HG03064 (cell line): ENCODE measurements at regions not wholly inside any gene's neighbourhood (a gene's known extent, or its start where the extent isn't known, plus 50 kb on each side); places are given as distances from the start of the nearest gene placed in this dataset.
"Not testable (repeated sequence)": the region's sequence is repeated elsewhere in the genome, so short reads cannot be mapped to it uniquely, and the experiment has no call there.

Experiments
- ATAC-seq: cut with Tn5 transposase; IDR thresholded peaks from one replicate; pipeline ENCODE4 v1.9.1; 2021; ENCODE audit warnings: low read depth; ENCODE audit not compliant: unreplicated experiment

DNA sequence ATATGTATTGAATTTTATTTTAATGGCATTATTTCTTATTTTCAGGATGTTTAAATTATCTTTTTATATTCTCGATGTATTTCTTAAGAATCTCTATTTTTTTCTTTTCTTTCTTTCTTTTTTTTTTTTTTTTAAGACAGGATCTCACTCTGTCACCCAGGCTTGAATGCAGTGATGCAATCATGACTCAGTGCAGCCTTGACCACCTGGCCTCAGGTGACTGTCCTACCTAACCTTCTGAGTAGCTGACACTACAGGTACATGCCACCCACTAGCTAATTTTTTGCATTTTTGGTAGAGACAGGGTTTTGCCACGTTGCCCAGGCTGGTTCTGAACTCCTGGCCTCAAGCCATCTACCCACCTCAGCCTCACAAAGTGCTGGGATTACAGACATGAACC lies 143.8 kb upstream of the LAMA2 start:
- ATAC-seq, result no peak

DNA sequence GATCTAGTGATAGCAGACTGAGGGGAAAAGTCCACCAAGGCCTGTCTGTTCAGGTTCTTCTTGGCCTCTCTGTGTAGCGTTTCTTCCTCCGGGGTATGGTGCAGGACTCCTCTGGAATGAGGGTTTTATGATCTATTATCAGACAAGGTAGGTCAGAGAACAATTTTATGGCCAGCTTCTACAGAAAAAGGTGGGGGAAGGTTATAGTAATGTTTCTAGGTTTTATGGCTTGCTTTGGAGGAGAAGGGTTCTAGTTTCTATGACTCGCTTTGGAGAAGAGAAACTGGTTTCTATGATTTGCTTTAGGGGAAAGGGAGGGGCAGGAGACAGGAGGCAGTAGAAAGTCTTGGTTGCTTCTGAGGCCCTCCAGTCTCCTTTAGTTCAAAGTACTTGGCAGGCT lies 144.8 kb upstream of the LAMA2 start:
- ATAC-seq, result no peak

DNA sequence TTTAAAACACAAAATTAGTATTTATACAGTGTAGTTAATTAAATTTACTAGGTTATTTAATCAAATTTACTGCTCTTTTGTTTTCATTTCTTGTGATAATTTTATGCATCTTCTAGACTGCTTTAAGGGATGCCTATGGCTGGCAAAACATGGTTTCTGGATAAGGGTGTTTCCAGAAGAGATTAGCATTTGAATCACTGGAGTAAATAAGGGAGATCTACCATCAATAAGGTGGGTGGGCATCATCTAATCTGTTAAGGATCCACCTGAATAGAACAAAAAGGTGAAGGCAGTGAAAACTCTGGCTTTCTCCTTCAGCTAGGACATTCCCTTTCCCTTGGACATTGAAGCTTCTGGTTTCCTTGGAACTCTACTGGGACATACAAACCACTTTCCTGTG lies 146.2 kb upstream of the LAMA2 start:
- no peak for ATAC-seq

DNA sequence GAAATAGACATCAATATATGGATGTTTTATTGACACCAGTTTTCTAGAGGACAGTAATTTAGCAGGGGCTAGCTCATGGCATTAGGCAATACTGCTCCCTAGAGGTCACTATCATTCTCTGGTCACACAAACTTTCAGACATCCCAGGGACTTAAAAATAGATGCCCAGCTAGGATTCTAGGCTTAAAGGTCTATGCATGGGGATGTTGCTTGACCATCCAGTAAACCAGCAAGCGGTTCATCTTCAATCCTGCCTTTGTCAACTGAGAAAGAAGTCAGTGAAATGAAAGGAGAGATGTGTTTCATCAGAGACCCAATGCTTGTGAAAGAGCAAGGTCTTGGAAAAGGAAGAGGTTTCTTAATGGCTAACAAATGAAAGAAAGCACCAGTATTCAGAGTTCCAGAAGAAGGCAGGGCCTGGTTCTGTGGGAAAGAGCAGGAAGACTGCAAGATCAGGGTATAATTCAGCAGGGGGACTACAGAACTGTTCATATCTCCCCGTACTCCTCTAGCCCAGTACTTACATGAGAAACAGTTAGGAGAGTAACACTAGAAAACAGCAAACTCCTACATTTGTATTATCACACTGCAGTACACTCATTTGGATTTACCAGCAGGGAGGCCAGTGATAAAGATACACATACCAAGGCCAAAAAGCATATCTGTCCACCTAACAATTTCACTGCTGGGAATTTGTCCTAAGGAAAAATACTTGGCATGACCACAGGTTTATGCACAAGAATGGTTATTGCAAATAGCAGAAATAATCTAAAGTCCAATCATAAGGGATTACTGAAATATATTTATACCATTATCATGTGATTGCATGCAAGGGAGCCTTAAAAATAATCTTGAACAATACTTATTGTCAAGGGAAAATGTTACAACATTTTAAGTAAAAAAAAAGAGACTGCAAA lies 151.4 kb upstream of the LAMA2 start:
- ATAC-seq, result no peak

DNA sequence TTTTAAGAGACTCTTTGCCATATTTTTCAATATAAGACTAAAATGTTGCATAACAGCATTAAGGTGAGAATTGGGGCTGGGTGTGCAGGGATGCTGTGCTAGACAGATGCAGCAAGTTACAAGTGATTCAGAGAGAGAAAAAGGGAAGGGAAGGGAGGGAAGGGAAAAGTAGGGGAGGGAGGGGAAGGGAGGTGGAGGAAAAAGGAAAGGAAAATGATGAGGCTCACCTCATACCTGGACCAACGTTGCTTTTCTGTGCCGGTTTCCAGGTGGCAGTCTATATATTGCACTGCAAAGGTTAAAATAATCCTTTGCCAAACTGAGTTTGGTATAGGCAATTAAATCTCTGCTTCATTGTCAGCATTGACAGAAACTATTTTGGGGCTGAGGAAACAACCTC lies 155.4 kb upstream of the LAMA2 start:
- no peak for ATAC-seq

DNA sequence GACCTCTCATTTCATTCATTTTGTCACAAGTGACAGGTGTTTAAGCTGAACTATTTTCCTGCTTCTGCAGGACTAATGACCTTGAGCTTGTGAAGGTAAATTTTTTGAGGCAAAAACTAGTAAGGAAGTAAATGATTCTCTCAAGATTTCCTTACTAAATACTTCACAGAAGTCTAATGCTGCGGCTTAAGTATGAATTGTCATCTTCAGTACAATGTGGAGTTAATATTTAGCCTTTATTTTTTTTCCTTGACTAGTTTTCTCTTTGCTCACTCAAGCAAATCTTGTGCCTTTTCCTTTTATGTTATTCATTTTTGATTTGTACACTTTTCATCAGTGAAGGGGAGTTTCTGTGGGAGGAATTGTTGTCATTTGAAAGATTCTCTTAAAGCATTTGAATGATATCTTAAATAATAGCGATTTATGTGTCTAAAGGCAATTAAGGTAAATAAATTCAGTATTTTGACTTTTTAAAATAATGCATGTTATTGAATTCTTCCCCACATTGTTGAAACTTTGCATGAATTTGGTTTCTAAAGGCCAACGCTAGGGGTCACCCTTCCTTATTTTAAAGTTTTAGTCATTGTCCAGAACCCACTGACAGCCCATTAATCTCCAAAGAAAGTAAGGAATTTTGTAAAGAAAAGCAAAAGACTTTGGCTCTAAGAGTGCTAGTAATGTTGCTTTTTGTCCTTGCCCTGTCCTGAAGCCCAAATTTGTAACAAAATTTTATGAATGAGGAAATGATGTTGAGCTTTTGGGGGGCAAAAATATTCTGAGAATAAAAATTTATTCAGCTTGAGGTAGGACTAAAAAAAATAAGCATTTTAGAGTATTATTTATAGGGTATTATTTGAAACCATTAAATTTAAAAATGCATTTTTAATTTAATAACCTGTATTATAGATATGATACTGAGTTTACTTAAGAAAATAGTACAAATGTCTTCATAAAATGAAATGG lies 157.4 kb upstream of the LAMA2 start:
- ATAC-seq, result no peak

DNA sequence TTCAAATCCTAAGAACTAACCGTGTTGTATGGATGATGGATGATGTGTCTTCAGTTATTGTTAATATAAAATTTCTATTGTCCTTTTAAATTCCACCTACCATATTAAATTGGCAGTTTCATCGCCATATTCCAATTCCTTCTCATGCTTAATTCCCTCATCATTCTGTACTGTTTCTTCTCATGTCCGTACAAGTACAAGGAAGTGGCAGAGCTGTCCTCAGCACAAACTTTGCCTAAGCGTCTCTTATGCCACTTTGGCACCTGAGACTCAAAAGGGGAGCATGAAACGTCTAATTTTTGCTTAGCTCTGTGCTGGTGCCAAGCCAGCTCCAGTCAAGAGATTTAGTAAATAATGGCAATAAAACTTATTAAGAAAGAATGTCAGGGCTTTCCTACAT lies 158.2 kb upstream of the LAMA2 start:
- no peak for ATAC-seq

DNA sequence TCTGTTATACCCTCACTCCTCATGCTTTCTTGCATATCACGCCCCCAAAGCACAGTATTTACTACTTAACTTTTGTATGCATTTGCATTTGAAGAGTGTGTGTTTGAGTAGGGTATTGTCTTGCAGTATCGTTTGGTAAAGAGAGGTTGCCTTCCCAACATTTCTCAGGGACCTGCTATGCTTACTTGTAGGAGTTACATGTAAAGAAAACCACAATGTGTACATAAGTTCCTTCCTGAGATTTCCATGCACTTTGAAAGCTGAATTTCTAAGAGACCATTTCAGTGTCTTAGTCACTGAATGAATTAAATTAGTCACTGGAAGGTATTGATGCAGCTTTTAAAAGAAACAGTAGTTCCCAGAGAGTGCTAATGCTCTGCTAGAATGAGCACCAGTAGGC lies 159.3 kb upstream of the LAMA2 start:
- no peak for ATAC-seq

DNA sequence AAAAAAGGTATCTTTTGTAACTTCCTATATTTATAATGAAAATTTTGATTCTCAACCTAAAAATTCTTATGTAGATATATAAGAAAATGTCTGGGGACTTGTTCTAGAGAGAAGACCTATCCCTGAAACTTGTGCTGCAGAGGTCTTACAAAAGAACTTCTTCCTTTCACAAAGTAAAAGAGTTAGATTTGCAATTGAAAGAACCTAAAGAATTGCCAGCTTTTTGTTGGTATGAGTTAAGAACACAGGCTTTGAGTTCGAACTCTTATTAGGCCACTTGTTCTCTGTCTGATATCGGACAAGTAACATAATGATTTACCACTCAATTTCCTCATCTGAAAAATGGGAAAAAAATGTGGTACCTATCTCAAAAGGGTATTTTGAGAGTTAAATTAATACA lies 162.0 kb upstream of the LAMA2 start:
- no peak for ATAC-seq

DNA sequence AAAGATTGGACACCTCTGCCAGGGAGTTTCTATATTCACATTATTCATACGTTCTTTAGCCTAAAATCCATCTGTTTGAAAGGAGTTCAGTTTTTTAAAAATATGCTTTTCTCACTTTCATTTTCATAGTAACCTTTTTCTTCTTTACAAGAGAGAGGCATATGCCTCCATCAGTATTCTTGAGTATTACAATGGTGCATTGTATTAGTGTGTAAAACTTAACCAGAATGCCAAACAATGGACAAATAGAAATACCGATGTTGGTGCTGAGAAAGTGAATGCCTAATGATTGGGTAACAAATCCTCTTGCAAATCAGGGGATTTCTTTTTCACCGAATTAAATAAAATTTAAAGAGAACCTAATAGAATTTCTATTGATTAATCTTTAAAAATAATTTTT lies 163.2 kb upstream of the LAMA2 start:
- no peak for ATAC-seq

DNA sequence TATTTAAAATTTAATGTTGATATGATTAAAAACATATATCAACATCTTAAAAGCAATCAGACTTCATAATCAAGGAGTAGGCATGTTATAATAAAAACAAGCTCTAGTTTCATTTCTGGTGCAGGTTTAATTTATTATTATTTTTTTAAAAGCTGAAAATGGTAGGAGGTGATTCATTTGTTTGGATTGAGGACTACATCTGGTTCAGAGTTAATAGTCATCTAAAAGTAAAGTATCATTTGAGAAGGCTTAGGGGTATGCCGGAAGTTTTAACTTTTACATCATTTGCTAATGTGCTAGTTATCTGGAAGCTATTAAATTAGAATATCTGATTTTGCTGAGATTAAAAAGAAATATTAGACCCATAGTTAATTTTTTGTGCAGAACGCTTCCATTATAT lies 169.5 kb upstream of the LAMA2 start:
- ATAC-seq, result no peak

DNA sequence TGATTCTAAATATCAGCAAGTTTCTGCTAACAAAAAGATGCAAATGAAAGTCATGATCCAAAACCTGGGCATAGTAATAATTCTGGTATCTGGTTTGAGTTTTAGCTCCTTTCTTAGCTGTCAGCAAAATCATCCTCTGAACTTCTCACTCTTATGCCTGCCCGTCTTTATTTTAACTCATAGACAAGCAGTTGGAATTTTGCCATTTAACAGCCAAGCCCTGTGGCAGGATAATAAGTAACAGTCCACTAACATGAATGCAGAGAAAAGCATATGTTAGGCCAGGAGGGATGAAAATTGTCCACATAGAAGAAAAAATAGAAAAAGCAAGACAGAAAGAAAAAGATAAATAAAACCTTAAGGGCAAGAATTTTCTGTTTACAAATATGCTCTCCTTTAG lies 170.0 kb upstream of the LAMA2 start:
- ATAC-seq, result no peak

DNA sequence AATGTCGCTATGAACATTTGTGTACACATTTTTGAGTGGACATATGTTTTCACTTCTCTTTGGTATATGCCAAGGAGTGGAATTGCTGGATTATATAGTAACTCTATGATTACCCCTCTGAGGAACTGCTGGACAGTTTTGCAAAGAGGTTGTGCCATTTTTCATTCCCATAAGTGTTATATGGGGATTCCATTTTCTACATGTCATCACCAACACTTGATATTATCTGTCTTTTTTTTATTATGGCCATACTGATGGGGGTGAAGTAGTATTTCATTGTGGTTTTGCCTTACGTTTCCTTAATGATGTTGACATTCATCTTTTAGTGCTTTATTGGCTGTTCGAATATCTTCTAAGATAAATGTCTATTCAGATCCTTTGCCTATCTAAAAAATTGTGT lies 171.8 kb upstream of the LAMA2 start:
- no peak for ATAC-seq

DNA sequence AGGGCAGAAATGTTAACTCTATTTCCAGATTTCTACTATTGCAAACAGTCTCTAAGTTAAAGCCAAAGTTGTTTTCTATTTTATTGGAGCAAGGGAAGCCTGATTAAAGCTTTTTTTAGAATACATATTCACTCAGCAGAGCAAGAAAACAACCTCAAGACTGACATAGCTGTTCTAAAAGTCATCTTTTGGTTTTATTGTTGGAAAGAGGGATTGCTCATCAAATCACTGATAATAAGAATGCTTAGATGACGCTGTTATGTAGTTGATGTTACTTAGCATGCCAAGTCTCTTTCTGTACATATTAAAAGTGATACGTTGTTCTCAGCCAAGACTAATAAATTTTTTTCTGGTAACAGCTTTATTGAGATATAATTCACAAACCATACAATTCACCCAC lies 172.6 kb upstream of the LAMA2 start:
- ATAC-seq, result no peak

DNA sequence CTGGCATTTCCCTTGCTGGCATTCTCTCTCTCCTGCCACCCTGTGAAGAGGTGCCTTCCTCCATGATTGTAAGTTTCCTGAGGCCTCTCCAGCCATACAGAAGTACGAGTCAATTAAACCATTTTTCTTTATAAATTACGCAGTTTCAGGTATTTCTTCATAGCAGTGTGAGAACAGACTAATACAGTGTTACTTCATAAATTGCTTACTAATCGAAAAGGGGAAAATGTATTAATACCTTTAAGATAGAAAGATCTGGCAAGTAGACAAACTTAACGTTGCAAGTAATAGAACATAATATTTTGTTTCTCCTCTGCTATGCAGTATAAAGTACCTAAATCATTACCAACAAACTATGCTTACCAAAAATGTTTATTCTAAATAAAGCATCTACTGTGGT lies 178.3 kb upstream of the LAMA2 start:
- ATAC-seq, result no peak

DNA sequence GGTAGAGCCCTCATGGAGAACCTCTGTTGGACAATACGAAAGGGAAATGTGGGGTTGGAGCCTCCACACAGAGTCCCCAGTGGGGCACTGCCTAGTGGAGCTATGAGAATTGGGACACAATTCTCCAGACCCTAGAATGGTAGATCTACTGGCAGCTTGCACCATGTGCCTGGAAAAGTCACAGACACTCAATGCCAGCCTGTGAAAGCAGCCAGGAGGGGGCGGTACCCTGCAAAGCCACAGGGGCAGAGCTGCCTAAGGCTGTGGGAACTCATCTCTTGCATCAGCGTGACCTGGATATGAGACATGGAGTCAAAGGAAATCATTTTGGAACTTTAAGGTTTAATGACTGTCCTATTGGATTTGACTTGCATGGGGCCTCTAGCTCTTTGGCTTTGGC lies 179.1 kb upstream of the LAMA2 start:
- ATAC-seq, result not testable (repeated sequence)

DNA sequence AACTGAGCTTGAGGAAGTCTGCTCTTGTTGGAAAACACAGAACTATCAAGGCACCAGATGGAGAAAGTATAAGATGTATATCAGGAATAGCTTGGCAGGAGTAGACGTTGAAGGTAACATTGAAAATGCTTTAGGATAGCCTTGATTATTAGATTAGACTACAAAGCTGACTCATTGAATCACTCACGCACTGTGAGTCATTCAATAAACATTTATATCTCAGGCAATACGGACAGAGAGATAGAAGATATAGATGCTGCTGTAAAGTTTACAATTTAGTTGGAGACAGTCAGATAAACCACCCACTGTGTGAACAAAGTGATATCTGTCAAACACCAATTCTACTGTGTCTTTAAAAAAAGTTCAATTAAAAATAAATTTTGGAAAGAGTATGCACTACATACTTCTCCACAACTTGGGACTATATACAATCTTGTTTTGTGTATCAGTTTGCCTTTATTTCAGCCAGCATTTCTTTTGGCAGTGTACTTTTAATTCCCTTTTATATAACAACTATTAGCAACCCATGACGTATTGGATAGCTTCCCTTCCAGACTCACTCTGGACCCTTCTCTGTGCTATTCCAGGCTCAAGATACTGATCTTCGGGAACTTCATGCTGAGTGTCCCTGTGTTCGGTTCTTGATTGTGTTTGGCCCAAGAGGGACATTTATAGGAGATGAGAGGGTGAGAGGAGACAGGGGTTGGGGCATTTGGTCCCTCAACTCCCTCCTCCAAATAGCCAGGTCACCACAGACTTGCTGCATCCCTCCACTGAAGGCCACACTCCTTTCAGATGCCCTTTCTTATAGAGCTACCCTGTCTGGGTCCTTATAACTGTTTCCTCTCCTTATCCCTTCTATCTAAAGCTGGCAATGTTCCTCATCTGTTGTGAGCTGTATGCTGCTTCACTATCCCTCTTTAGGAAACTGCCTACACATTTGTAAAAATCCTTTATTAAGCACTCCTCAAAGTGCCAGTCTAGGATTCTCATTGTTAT lies 176.6 kb upstream of the PTPRK start:
- no peak for ATAC-seq

DNA sequence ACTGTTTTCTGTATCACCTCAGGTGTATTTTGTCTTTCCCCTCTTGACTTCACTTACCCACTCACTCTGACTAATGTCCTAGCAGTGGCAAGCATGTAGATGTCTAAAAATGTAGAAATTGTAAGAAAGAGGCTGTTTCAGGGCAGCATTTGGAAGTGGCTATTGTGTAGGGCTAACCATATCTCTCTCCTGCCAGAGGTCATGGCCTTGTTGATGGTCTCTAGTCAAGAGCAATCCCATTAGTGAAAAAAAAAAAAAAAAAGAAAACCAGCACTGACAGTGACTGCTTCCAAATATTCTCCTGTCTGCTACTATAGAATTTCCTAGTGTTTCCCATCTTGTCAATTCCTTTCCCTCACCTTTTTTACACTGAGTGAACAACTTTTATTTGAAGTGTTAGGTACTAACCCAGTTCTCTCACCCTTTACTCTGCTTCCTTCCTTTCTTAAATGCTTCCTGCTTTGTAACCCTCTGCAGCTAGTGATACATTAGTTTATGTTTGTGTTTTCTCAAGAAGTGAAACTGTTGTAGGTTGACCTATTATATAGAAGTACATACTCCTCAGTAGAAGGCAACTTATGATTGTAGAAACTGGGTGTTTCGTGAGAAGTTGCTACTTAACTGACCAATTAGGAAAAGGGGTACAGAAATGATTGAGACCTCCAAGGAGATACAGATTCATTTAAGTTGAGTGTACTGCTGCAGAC lies 174.1 kb upstream of the PTPRK start:
- ATAC-seq, result peak; percentile 95

DNA sequence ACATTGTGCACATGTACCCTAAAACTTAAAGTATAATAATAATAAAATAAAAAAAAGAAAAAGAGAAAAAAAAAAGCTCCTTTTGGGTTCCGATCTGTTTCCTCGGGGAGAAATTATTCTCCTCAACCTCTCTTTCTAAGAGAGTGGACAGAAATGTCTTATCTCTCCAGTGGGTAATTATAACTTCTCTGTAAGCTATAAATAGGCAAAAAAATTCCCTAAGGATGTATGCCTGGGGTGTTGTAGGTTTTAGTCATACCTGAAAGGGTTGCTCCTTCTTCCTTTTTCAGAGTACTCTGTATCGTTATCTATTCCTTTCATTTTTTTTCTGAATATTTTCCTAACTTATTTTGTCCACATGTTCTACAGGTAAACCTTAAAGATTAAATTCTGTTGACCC lies 169.7 kb upstream of the PTPRK start:
- ATAC-seq, result no peak

DNA sequence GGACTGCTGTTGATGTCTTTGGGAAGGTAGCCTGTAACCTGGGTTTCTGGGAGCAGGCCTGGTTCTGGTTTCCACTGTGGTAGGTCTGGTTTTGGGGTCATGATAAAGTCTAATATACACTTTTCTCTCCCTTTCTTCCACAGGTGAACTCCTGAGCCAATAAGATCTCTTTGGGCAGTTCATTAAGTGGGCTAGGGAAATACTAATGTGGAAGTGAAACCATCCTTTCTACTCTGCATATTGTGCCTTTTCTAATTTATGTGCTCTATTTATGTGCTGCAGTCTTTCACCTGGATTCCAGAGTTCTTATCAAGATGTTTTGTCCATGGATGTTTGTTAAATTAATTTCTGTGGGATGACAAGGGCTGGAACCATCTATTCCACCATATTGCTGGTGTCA lies 165.7 kb upstream of the PTPRK start:
- no peak for ATAC-seq
